PC-9 (cell line): ENCODE measurements at regions not wholly inside any gene's neighbourhood (a gene's known extent, or its start where the extent isn't known, plus 50 kb on each side); places are given as distances from the start of the nearest gene placed in this dataset.

Experiments used
- EZH2 ChIP-seq: fragments of 200-600 bp; sonication (generic); IDR thresholded peaks from 2 replicates; pipeline ENCODE4 v1.8.0; 2017; ENCODE audit warnings: antibody characterized with exemption, low read depth
- TF ChIP-seq, protein P1 (sequence below): fragments of 200-600 bp; sonication (generic); conservative IDR thresholded peaks from 2 replicates; pipeline ENCODE4 v1.6.1; 2017; ENCODE audit warnings: mixed run types, antibody characterized with exemption, mild to moderate bottlenecking, moderate library complexity

DNA sequence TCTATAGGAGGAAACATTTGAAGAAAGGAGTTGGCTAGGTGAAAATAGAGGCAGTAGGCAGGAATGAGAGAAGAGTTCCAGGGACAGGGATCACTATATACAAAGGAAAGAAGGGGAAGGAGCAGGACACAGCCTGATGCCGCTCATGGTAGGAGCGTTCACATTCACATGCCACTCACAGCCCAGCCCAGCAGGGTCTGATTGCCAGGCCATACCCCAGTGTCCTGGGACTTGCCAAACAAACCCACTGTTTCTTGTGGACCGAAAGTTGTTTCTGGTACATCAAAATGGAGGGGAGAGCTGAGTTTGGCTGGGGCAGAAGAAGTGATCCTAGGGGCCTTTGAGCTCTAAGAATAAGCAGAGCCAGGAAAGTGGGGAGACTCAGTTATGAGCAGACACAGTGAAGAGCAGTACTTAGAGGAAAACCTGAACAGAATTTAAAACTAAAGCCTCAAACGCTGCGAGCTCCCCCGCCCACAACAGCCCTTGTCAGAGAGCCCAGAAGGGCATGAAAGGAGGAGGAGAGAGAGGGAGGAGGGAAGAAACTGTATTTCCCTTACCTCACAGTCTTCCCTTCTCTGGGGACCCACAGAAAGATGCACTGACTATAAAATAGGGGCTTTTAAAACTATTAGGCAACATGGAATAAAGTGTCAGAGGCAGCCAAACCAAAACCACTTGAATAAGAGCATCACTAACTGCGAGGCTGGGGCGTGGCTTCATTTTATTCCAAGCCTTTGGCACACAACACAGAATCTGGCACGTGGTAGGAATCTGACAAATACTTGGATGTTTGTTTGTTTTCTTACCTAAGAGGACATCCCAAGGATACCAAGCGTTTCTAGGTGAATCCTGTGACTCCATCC lies 129.0 kb downstream of the RPL22L1 start:
- TF ChIP-seq, protein P1, sequence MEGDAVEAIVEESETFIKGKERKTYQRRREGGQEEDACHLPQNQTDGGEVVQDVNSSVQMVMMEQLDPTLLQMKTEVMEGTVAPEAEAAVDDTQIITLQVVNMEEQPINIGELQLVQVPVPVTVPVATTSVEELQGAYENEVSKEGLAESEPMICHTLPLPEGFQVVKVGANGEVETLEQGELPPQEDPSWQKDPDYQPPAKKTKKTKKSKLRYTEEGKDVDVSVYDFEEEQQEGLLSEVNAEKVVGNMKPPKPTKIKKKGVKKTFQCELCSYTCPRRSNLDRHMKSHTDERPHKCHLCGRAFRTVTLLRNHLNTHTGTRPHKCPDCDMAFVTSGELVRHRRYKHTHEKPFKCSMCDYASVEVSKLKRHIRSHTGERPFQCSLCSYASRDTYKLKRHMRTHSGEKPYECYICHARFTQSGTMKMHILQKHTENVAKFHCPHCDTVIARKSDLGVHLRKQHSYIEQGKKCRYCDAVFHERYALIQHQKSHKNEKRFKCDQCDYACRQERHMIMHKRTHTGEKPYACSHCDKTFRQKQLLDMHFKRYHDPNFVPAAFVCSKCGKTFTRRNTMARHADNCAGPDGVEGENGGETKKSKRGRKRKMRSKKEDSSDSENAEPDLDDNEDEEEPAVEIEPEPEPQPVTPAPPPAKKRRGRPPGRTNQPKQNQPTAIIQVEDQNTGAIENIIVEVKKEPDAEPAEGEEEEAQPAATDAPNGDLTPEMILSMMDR, result no peak
- TF ChIP-seq EZH2, result no peak
